ENCODE measurements at regions not wholly inside any gene's neighbourhood (a gene's known extent, or its start where the extent isn't known, plus 50 kb on each side); places are given as distances from the start of the nearest gene placed in this dataset.

DNA sequence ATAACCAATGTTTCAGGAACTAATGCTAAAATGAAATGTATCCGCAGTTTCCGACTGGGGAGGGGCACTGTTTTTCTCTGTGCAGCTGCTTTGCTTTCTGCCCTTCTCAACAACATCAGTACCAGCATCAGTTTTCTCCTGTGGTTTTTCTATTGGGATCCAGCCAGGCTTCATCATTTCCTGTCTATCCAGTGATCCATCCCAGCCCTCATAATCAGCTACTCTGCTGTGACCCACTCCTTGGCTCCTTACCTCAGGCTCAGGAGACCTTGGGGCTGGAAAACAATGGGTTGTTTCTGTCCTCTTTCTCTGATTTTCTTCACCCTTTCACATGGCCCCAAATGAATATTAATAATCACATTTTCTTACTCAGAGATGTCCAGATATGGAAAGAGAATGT, 222.2 kb upstream of the DKK2 start:
- no peak overlapping the region for H3K4me2 ChIP-seq

More for the DNA sequence above, 222.2 kb upstream of the DKK2 start:
- Histone ChIP-seq H4K20me1 (replicated peaks; ENCODE audit: insufficient read depth) (no peaks in the 10 kb centered on the region), H3K79me2 (replicated peaks; ENCODE audit: insufficient read depth) (no peaks in the 10 kb centered on the region), H3K9me2 (ENCODE audit: insufficient read depth) (no peaks in the 10 kb centered on the region), H3K36me3 (ENCODE audit: insufficient read depth) (no peaks in the 10 kb centered on the region), H3K4me3 (no peak overlapping the region), H3F3A (replicated peaks; ENCODE audit: low read depth) (no peaks in the 10 kb centered on the region), H3K27ac (ENCODE audit: low read depth) (no peak overlapping the region), H2AFZ (no peak overlapping the region; the same call in 1 of the 2 replicates), H3K4me1 (ENCODE audit: insufficient read depth) (no peaks in the 10 kb centered on the region), H3K27me3 (ENCODE audit: insufficient read depth) (no peaks in the 10 kb centered on the region)
- ATAC-seq: no peak
- H3K4me3 Mint-ChIP-seq: no peak overlapping the region
- H3K4me1 Mint-ChIP-seq: peaks cover 3% of the 10 kb centered on the region; the same call in 1 of the 3 replicates
- H3K27me3 Mint-ChIP-seq (ENCODE audit: insufficient read depth, low read depth, poor library complexity): no peaks in the 10 kb centered on the region
- H3K27ac Mint-ChIP-seq: no peak overlapping the region
- H3K9me3 Mint-ChIP-seq: no peaks in the 10 kb centered on the region
- TF ChIP-seq NANOG (IDR thresholded peaks at IDR 0.05; ENCODE audit: borderline replicate concordance) (no peak), CREB1 (CRISPR knock-in tag; IDR thresholded peaks at IDR 0.05; ENCODE audit: low read depth) (no peak), POLR2AphosphoS5 (IDR thresholded peaks at IDR 0.05; ENCODE audit: low read depth) (no peak), EZH2 (IDR thresholded peaks at IDR 0.05; ENCODE audit: low read depth, unreplicated experiment) (no peak), EZH2phosphoT487 (IDR thresholded peaks at IDR 0.05; ENCODE audit: unreplicated experiment) (no peak), STAT1 (IDR thresholded peaks at IDR 0.05; ENCODE audit: unreplicated experiment) (no peak), ZNF331 (CRISPR knock-in tag; IDR thresholded peaks at IDR 0.05; ENCODE audit: low read depth) (no peak), ZNF114 (CRISPR knock-in tag; IDR thresholded peaks at IDR 0.05) (no peak), JUNB (IDR thresholded peaks at IDR 0.05; ENCODE audit: unreplicated experiment) (no peak)
- TF ChIP-seq, protein P1, sequence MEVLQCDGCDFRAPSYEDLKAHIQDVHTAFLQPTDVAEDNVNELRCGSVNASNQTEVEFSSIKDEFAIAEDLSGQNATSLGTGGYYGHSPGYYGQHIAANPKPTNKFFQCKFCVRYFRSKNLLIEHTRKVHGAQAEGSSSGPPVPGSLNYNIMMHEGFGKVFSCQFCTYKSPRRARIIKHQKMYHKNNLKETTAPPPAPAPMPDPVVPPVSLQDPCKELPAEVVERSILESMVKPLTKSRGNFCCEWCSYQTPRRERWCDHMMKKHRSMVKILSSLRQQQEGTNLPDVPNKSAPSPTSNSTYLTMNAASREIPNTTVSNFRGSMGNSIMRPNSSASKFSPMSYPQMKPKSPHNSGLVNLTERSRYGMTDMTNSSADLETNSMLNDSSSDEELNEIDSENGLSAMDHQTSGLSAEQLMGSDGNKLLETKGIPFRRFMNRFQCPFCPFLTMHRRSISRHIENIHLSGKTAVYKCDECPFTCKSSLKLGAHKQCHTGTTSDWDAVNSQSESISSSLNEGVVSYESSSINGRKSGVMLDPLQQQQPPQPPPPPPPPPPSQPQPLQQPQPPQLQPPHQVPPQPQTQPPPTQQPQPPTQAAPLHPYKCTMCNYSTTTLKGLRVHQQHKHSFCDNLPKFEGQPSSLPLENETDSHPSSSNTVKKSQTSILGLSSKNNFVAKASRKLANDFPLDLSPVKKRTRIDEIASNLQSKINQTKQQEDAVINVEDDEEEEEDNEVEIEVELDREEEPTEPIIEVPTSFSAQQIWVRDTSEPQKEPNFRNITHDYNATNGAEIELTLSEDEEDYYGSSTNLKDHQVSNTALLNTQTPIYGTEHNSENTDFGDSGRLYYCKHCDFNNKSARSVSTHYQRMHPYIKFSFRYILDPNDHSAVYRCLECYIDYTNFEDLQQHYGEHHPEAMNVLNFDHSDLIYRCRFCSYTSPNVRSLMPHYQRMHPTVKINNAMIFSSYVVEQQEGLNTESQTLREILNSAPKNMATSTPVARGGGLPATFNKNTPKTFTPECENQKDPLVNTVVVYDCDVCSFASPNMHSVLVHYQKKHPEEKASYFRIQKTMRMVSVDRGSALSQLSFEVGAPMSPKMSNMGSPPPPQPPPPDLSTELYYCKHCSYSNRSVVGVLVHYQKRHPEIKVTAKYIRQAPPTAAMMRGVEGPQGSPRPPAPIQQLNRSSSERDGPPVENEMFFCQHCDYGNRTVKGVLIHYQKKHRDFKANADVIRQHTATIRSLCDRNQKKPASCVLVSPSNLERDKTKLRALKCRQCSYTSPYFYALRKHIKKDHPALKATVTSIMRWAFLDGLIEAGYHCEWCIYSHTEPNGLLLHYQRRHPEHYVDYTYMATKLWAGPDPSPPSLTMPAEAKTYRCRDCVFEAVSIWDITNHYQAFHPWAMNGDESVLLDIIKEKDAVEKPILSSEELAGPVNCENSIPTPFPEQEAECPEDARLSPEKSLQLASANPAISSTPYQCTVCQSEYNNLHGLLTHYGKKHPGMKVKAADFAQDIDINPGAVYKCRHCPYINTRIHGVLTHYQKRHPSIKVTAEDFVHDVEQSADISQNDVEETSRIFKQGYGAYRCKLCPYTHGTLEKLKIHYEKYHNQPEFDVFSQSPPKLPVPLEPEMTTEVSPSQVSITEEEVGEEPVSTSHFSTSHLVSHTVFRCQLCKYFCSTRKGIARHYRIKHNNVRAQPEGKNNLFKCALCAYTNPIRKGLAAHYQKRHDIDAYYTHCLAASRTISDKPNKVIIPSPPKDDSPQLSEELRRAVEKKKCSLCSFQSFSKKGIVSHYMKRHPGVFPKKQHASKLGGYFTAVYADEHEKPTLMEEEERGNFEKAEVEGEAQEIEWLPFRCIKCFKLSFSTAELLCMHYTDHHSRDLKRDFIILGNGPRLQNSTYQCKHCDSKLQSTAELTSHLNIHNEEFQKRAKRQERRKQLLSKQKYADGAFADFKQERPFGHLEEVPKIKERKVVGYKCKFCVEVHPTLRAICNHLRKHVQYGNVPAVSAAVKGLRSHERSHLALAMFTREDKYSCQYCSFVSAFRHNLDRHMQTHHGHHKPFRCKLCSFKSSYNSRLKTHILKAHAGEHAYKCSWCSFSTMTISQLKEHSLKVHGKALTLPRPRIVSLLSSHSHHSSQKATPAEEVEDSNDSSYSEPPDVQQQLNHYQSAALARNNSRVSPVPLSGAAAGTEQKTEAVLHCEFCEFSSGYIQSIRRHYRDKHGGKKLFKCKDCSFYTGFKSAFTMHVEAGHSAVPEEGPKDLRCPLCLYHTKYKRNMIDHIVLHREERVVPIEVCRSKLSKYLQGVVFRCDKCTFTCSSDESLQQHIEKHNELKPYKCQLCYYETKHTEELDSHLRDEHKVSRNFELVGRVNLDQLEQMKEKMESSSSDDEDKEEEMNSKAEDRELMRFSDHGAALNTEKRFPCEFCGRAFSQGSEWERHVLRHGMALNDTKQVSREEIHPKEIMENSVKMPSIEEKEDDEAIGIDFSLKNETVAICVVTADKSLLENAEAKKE (CRISPR knock-in tag; IDR thresholded peaks at IDR 0.05): no peak
- TF ChIP-seq, protein P2, sequence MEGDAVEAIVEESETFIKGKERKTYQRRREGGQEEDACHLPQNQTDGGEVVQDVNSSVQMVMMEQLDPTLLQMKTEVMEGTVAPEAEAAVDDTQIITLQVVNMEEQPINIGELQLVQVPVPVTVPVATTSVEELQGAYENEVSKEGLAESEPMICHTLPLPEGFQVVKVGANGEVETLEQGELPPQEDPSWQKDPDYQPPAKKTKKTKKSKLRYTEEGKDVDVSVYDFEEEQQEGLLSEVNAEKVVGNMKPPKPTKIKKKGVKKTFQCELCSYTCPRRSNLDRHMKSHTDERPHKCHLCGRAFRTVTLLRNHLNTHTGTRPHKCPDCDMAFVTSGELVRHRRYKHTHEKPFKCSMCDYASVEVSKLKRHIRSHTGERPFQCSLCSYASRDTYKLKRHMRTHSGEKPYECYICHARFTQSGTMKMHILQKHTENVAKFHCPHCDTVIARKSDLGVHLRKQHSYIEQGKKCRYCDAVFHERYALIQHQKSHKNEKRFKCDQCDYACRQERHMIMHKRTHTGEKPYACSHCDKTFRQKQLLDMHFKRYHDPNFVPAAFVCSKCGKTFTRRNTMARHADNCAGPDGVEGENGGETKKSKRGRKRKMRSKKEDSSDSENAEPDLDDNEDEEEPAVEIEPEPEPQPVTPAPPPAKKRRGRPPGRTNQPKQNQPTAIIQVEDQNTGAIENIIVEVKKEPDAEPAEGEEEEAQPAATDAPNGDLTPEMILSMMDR (conservative IDR thresholded peaks at IDR 0.05; ENCODE audit: low read depth in 2 of 2): no peak
- TF ChIP-seq, protein P3, sequence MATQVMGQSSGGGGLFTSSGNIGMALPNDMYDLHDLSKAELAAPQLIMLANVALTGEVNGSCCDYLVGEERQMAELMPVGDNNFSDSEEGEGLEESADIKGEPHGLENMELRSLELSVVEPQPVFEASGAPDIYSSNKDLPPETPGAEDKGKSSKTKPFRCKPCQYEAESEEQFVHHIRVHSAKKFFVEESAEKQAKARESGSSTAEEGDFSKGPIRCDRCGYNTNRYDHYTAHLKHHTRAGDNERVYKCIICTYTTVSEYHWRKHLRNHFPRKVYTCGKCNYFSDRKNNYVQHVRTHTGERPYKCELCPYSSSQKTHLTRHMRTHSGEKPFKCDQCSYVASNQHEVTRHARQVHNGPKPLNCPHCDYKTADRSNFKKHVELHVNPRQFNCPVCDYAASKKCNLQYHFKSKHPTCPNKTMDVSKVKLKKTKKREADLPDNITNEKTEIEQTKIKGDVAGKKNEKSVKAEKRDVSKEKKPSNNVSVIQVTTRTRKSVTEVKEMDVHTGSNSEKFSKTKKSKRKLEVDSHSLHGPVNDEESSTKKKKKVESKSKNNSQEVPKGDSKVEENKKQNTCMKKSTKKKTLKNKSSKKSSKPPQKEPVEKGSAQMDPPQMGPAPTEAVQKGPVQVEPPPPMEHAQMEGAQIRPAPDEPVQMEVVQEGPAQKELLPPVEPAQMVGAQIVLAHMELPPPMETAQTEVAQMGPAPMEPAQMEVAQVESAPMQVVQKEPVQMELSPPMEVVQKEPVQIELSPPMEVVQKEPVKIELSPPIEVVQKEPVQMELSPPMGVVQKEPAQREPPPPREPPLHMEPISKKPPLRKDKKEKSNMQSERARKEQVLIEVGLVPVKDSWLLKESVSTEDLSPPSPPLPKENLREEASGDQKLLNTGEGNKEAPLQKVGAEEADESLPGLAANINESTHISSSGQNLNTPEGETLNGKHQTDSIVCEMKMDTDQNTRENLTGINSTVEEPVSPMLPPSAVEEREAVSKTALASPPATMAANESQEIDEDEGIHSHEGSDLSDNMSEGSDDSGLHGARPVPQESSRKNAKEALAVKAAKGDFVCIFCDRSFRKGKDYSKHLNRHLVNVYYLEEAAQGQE (IDR thresholded peaks at IDR 0.05; ENCODE audit: unreplicated experiment): no peak
- TF ChIP-seq, protein P4, sequence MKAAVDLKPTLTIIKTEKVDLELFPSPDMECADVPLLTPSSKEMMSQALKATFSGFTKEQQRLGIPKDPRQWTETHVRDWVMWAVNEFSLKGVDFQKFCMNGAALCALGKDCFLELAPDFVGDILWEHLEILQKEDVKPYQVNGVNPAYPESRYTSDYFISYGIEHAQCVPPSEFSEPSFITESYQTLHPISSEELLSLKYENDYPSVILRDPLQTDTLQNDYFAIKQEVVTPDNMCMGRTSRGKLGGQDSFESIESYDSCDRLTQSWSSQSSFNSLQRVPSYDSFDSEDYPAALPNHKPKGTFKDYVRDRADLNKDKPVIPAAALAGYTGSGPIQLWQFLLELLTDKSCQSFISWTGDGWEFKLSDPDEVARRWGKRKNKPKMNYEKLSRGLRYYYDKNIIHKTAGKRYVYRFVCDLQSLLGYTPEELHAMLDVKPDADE (IDR thresholded peaks at IDR 0.05): no peak
- no peaks in the 10 kb centered on the region for H3K36me3 Mint-ChIP-seq (ENCODE audit: low read depth)
- DNase-seq (ENCODE audit: low spot score): no peak

Data from GM23338 (cell line).